ENCODE measurements at regions not wholly inside any gene's neighbourhood (a gene's known extent, or its start where the extent isn't known, plus 50 kb on each side); places are given as distances from the start of the nearest gene placed in this dataset.
"Not testable (repeated sequence)": the region's sequence is repeated elsewhere in the genome, so short reads cannot be mapped to it uniquely, and the experiment has no call there.

GRCh38 chr13:65710514-65710913, 1519.6 kb downstream of the PCDH9 start:
- TF ChIP-seq, protein P1, sequence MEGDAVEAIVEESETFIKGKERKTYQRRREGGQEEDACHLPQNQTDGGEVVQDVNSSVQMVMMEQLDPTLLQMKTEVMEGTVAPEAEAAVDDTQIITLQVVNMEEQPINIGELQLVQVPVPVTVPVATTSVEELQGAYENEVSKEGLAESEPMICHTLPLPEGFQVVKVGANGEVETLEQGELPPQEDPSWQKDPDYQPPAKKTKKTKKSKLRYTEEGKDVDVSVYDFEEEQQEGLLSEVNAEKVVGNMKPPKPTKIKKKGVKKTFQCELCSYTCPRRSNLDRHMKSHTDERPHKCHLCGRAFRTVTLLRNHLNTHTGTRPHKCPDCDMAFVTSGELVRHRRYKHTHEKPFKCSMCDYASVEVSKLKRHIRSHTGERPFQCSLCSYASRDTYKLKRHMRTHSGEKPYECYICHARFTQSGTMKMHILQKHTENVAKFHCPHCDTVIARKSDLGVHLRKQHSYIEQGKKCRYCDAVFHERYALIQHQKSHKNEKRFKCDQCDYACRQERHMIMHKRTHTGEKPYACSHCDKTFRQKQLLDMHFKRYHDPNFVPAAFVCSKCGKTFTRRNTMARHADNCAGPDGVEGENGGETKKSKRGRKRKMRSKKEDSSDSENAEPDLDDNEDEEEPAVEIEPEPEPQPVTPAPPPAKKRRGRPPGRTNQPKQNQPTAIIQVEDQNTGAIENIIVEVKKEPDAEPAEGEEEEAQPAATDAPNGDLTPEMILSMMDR (IDR thresholded peaks at IDR 0.05) = no peak
- no peaks in the 10 kb centered on the region for H3K36me3 ChIP-seq (ENCODE audit: low read depth)
- DNase-seq = no peak
- H3K4me3 ChIP-seq = no peak overlapping the region
- ATAC-seq = no peak
- H3K9me3 ChIP-seq = peaks cover 17% of the 10 kb centered on the region
- H3K4me1 ChIP-seq (ENCODE audit: low read depth) = no peaks in the 10 kb centered on the region
- intact Hi-C loops (cut with DNase I, micrococcal nuclease) = no loop called here

DNA sequence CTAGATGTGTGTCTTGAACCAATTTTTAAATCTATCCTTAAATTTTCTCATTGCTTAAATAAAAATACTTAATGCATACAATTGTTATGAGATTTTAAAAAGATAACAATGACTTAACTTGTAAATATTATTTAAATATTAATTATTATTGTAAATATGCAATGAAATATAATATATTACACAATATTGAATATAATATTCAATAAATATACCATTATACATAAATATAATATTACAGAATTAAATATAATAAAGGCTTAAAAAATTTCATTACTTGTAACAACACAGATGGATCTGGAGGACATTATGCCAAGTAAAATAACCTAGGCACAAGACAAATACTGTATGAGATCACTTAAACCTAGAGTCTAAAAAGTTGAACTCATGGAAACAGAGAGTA, 1532.3 kb downstream of the PCDH9 start:
- H3K4me3 ChIP-seq = no peak overlapping the region
- DNase-seq (no peak), ATAC-seq (no peak)
- peaks cover 4% of the 10 kb centered on the region for H3K9me3 ChIP-seq
- no peaks in the 10 kb centered on the region for H3K36me3 ChIP-seq (ENCODE audit: low read depth)
- H3K4me1 ChIP-seq (ENCODE audit: low read depth) = no peaks in the 10 kb centered on the region
- intact Hi-C loops (cut with DNase I, micrococcal nuclease) = no loop called here
- TF ChIP-seq, protein P1 (IDR thresholded peaks at IDR 0.05) = no peak

DNA sequence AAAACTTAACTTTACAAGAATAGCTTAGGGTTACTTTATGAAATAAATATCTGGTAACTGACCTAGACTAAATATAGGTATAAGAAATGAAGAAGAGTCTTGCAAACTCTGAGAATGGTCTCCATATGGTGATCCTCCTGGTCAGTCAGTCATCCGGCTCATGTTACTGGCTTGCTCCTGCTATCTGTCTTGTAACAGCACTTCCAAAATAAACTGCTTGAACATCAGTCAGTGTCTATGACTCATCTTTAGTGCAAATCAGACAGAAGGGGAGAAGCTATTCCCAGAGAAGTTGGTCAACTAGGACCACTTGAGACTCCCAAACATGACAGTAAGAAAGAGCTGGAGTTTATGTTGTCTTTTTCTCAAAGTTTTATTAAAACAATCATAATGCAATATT, 1550.9 kb downstream of the PCDH9 start:
- no peak for ATAC-seq
- H3K4me3 ChIP-seq = no peak overlapping the region
- intact Hi-C loops (cut with DNase I, micrococcal nuclease) = no loop called here

GRCh38 chr13:65677906-65678305, 1552.2 kb downstream of the PCDH9 start:
- DNase-seq (no peak), ATAC-seq (no peak)
- H3K9me3 ChIP-seq = peaks cover 19% of the 10 kb centered on the region
- intact Hi-C loops (cut with DNase I, micrococcal nuclease) = no loop called here
- no peak overlapping the region for H3K4me3 ChIP-seq
- no peaks in the 10 kb centered on the region for H3K36me3 ChIP-seq (ENCODE audit: low read depth)
- H3K4me1 ChIP-seq (ENCODE audit: low read depth) = no peaks in the 10 kb centered on the region
- TF ChIP-seq, protein P1 (IDR thresholded peaks at IDR 0.05) = no peak

More for the DNA sequence above, 1550.9 kb downstream of the PCDH9 start:
- TF ChIP-seq, protein P1 (IDR thresholded peaks at IDR 0.05) = no peak
- Histone ChIP-seq H3K9me3 (peaks cover 18% of the 10 kb centered on the region), H3K4me1 (ENCODE audit: low read depth) (no peaks in the 10 kb centered on the region), H3K36me3 (ENCODE audit: low read depth) (no peaks in the 10 kb centered on the region)
- no peak for DNase-seq

- DNase-seq; intact Hi-C loops (cut with DNase I, micrococcal nuclease); ATAC-seq; H3K4me1 ChIP-seq (ENCODE audit: low read depth); H3K36me3 ChIP-seq (ENCODE audit: low read depth); H3K4me3 ChIP-seq: not testable (repeated sequence)
- H3K9me3 ChIP-seq = peaks cover 35% of the 10 kb centered on the region
Observed at GRCh38 chr13:65675383-65675782, 1554.8 kb downstream of the PCDH9 start.

- DNase-seq (no peak), ATAC-seq (no peak)
- no peaks in the 10 kb centered on the region for H3K4me1 ChIP-seq (ENCODE audit: low read depth)
- TF ChIP-seq, protein P1 (IDR thresholded peaks at IDR 0.05) = no peak
- no peaks in the 10 kb centered on the region for H3K36me3 ChIP-seq (ENCODE audit: low read depth)
- intact Hi-C loops (cut with DNase I, micrococcal nuclease) = no loop called here
- H3K4me3 ChIP-seq = no peak overlapping the region
- peaks cover 25% of the 10 kb centered on the region for H3K9me3 ChIP-seq
Observed at GRCh38 chr13:65670014-65670625, 1560.0 kb downstream of the PCDH9 start.

All from mucosa of descending colon (tissue), 3 donors.